ENCODE measurements at regions not wholly inside any gene's neighbourhood (a gene's known extent, or its start where the extent isn't known, plus 50 kb on each side); places are given as distances from the start of the nearest gene placed in this dataset.

DNA sequence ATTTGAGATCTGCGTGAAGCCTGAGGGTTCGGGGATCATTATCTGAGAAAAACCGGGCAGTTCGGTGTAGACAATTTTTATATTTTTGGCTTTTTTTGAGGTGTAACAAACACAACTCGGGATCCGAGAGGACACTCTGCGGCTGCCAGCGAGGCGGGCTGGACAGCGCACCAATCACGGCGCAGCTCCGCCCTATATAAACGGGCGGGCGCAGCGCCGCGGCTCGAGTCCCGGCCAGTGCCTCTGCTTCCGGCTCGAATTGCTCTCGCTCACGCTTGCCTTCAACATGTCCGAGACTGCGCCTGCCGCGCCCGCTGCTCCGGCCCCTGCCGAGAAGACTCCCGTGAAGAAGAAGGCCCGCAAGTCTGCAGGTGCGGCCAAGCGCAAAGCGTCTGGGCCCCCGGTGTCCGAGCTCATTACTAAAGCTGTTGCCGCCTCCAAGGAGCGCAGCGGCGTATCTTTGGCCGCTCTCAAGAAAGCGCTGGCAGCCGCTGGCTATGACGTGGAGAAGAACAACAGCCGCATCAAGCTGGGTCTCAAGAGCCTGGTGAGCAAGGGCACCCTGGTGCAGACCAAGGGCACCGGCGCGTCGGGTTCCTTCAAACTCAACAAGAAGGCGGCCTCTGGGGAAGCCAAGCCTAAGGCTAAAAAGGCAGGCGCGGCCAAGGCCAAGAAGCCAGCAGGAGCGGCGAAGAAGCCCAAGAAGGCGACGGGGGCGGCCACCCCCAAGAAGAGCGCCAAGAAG is 69.0 kb downstream of the HFE start:
- H3K9ac ChIP-seq (ENCODE audit: low read length in 3 of 3) = peak overlapping the region; percentile 68 to 79 (median 76)
- FAIRE-seq (no peak), DNase-seq (peak; percentile 96 to 98 (median 98))
- TF ChIP-seq, protein P1, sequence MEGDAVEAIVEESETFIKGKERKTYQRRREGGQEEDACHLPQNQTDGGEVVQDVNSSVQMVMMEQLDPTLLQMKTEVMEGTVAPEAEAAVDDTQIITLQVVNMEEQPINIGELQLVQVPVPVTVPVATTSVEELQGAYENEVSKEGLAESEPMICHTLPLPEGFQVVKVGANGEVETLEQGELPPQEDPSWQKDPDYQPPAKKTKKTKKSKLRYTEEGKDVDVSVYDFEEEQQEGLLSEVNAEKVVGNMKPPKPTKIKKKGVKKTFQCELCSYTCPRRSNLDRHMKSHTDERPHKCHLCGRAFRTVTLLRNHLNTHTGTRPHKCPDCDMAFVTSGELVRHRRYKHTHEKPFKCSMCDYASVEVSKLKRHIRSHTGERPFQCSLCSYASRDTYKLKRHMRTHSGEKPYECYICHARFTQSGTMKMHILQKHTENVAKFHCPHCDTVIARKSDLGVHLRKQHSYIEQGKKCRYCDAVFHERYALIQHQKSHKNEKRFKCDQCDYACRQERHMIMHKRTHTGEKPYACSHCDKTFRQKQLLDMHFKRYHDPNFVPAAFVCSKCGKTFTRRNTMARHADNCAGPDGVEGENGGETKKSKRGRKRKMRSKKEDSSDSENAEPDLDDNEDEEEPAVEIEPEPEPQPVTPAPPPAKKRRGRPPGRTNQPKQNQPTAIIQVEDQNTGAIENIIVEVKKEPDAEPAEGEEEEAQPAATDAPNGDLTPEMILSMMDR (IDR thresholded peaks at IDR 0.05; ENCODE audit: borderline replicate concordance, extremely low read depth, insufficient read depth) = no peak
- H3K27me3 ChIP-seq (ENCODE audit: control insufficient read depth, insufficient read depth, low read length) = no peaks in the 10 kb centered on the region
- H3K4me1 ChIP-seq (ENCODE audit: control insufficient read depth in 2 of 3, insufficient read depth in 2 of 3, low read depth in 1 of 3, low read length in 3 of 3) = peaks cover 0 to 10% (median 8%) of the 10 kb centered on the region in 3 donors
- H3K36me3 ChIP-seq (ENCODE audit: control insufficient read depth in 2 of 3, insufficient read depth in 3 of 3, low read length in 3 of 3) = no peaks in the 10 kb centered on the region
- H3K9me3 ChIP-seq (ENCODE audit: control insufficient read depth in 2 of 3, insufficient read depth in 1 of 3, low read length in 3 of 3) = no peaks in the 10 kb centered on the region
- peak overlapping the region; percentile 89 to 95 for H3K27ac ChIP-seq (ENCODE audit: low read depth in 2 of 2, low read length in 2 of 2)
- peak overlapping the region; percentile 75 to 88 (median 78) for H3K4me3 ChIP-seq (ENCODE audit: low read length in 3 of 3)
- intact Hi-C loops (cut with DNase I) = no loop called here

DNA sequence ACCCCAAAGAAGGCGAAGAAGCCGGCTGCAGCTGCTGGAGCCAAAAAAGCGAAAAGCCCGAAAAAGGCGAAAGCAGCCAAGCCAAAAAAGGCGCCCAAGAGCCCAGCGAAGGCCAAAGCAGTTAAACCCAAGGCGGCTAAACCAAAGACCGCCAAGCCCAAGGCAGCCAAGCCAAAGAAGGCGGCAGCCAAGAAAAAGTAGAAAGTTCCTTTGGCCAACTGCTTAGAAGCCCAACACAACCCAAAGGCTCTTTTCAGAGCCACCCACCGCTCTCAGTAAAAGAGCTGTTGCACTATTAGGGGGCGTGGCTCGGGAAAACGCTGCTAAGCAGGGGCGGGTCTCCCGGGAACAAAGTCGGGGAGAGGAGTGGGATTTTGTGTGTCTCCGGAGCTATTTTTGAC is 69.6 kb downstream of the HFE start:
- H3K4me3 ChIP-seq (ENCODE audit: low read length in 3 of 3) = peak overlapping the region; percentile 75 to 88 (median 78)
- DNase-seq = peak; percentile 85 to 91 (median 88)
- no peaks in the 10 kb centered on the region for H3K27me3 ChIP-seq (ENCODE audit: control insufficient read depth, insufficient read depth, low read length)
- H3K9ac ChIP-seq (ENCODE audit: low read length in 3 of 3) = peak overlapping the region; percentile 18 to 79 (median 68)
- no peak for FAIRE-seq
- peaks cover 0 to 10% (median 8%) of the 10 kb centered on the region in 3 donors for H3K4me1 ChIP-seq (ENCODE audit: control insufficient read depth in 2 of 3, insufficient read depth in 2 of 3, low read depth in 1 of 3, low read length in 3 of 3)
- intact Hi-C loops (cut with DNase I) = no loop called here
- no peaks in the 10 kb centered on the region for H3K36me3 ChIP-seq (ENCODE audit: control insufficient read depth in 2 of 3, insufficient read depth in 3 of 3, low read length in 3 of 3)
- no peaks in the 10 kb centered on the region for H3K9me3 ChIP-seq (ENCODE audit: control insufficient read depth in 2 of 3, insufficient read depth in 1 of 3, low read length in 3 of 3)
- TF ChIP-seq, protein P1 (IDR thresholded peaks at IDR 0.05; ENCODE audit: borderline replicate concordance, extremely low read depth, insufficient read depth) = no peak
- H3K27ac ChIP-seq (ENCODE audit: low read depth in 2 of 2, low read length in 2 of 2) = peak overlapping the region; percentile 89 to 95

DNA sequence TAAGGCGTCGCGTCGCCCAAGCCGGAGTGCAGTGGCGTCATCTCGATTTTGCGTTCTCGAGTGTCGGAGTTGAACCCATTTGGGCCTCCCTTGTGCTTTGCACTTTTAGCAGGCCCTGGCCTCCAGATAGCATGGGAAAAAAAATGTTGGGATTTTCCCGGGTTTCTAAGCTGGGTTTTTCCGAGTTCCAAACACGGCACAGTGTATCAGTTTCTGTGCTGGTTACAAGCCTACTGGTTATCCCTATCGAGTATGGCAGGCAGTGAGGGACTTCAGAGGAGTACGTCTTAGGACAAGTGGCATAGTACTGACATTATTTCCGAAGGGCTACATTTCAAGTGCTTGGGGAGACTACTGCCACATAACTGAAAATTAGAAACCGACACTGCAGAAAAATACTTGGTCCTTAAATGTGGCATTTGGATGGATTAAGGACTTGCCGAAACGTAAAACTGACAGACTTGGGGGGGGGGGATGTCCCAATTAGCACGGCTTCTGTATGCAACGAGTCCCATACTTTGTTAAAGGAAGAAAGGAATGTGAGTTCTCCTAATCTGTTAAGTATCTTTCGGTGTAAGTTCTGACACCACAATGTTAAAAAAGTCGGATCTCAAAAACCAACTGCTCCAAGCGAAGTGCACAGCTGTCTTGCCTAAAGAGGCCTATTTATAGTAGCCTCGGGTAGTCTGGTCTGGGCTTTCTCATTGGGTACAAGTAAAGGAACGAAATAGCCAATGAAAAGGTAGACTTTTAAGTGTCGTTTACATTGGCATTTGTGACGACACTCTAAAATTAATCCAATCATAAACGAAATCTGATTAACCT is 70.2 kb downstream of the HFE start:
- FAIRE-seq (peak; percentile 99), DNase-seq (peak in 2 of 5 donors; percentile 99)
- intact Hi-C loops (cut with DNase I) = no loop called here
- H3K4me3 ChIP-seq (ENCODE audit: low read length in 3 of 3) = peak overlapping the region; percentile 75 to 100 (median 88)
- peak overlapping the region; percentile 89 to 95 for H3K27ac ChIP-seq (ENCODE audit: low read depth in 2 of 2, low read length in 2 of 2)
- no peaks in the 10 kb centered on the region for H3K9me3 ChIP-seq (ENCODE audit: control insufficient read depth in 2 of 3, insufficient read depth in 1 of 3, low read length in 3 of 3)
- TF ChIP-seq, protein P1 (IDR thresholded peaks at IDR 0.05; ENCODE audit: borderline replicate concordance, extremely low read depth, insufficient read depth) = no peak
- H3K4me1 ChIP-seq (ENCODE audit: control insufficient read depth in 2 of 3, insufficient read depth in 2 of 3, low read depth in 1 of 3, low read length in 3 of 3) = peaks cover 0 to 10% (median 8%) of the 10 kb centered on the region in 3 donors
- no peaks in the 10 kb centered on the region for H3K36me3 ChIP-seq (ENCODE audit: control insufficient read depth in 2 of 3, insufficient read depth in 3 of 3, low read length in 3 of 3)
- H3K27me3 ChIP-seq (ENCODE audit: control insufficient read depth, insufficient read depth, low read length) = no peaks in the 10 kb centered on the region
- H3K9ac ChIP-seq (ENCODE audit: low read length in 3 of 3) = peak overlapping the region; percentile 66 to 100 (median 83)

All from kidney (tissue), 13 donors.